Sigmoid colon (tissue), 3 donors: ENCODE measurements at regions not wholly inside any gene's neighbourhood (a gene's known extent, or its start where the extent isn't known, plus 50 kb on each side); places are given as distances from the start of the nearest gene placed in this dataset.

Experiments used
- POLR2A ChIP-seq, 2 donors: fragments of 450-650 bp; IDR thresholded peaks; one replicate each; pipeline ENCODE4 v1.6.1; 2016; ENCODE audit warnings: antibody characterized with exemption in 2 of 2, mild to moderate bottlenecking in 2 of 2, moderate library complexity in 2 of 2
- TF ChIP-seq, protein P1 (sequence below), 4 experiments: fragments of 450-650 bp in 3 of 4; fragments of 200-600 bp in 1 of 4; IDR thresholded peaks; one replicate each; pipeline ENCODE4 v1.5.1; 2016 to 2019; ENCODE audit warnings: antibody characterized with exemption in 4 of 4, mild to moderate bottlenecking in 3 of 4, moderate library complexity in 2 of 4

- TF ChIP-seq, protein P1, sequence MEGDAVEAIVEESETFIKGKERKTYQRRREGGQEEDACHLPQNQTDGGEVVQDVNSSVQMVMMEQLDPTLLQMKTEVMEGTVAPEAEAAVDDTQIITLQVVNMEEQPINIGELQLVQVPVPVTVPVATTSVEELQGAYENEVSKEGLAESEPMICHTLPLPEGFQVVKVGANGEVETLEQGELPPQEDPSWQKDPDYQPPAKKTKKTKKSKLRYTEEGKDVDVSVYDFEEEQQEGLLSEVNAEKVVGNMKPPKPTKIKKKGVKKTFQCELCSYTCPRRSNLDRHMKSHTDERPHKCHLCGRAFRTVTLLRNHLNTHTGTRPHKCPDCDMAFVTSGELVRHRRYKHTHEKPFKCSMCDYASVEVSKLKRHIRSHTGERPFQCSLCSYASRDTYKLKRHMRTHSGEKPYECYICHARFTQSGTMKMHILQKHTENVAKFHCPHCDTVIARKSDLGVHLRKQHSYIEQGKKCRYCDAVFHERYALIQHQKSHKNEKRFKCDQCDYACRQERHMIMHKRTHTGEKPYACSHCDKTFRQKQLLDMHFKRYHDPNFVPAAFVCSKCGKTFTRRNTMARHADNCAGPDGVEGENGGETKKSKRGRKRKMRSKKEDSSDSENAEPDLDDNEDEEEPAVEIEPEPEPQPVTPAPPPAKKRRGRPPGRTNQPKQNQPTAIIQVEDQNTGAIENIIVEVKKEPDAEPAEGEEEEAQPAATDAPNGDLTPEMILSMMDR (IDR thresholded peaks at IDR 0.05) = no peak
- TF ChIP-seq POLR2A (IDR thresholded peaks at IDR 0.05) = no peak
Measured at GRCh38 chr5:30112867-30113266, 1080.6 kb upstream of the CDH6 start.
